GM12872 (cell line): ENCODE measurements at regions not wholly inside any gene's neighbourhood (a gene's known extent, or its start where the extent isn't known, plus 50 kb on each side); places are given as distances from the start of the nearest gene placed in this dataset.

Source experiments
- TF ChIP-seq, protein P1 (sequence below): IDR thresholded peaks from 3 replicates; pipeline ENCODE4 v1.5.1; 2011; ENCODE audit warnings: low read depth, mild to moderate bottlenecking, low read length, moderate library complexity; ENCODE audit not compliant: insufficient read depth

DNA sequence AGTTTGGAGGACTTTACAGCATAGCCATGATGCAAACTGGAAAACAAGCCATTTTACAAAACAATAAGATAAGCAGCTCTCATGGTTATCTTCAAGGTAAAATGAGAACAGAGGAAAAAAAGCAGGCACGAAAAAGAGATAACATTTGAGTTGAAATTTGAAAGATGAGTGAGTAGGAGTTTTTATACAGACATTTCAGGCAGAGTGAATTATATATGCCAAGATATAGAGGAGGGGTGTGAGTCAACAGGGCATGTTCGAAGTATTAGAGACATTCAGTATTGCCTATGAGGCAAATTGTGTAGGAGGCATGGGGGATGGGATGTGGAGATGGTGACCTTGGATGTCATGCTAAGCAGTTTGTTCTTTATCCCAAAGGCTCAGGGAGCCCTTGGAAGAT, 240.5 kb upstream of the MAN1A1 start:
- TF ChIP-seq, protein P1, sequence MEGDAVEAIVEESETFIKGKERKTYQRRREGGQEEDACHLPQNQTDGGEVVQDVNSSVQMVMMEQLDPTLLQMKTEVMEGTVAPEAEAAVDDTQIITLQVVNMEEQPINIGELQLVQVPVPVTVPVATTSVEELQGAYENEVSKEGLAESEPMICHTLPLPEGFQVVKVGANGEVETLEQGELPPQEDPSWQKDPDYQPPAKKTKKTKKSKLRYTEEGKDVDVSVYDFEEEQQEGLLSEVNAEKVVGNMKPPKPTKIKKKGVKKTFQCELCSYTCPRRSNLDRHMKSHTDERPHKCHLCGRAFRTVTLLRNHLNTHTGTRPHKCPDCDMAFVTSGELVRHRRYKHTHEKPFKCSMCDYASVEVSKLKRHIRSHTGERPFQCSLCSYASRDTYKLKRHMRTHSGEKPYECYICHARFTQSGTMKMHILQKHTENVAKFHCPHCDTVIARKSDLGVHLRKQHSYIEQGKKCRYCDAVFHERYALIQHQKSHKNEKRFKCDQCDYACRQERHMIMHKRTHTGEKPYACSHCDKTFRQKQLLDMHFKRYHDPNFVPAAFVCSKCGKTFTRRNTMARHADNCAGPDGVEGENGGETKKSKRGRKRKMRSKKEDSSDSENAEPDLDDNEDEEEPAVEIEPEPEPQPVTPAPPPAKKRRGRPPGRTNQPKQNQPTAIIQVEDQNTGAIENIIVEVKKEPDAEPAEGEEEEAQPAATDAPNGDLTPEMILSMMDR = no peak

DNA sequence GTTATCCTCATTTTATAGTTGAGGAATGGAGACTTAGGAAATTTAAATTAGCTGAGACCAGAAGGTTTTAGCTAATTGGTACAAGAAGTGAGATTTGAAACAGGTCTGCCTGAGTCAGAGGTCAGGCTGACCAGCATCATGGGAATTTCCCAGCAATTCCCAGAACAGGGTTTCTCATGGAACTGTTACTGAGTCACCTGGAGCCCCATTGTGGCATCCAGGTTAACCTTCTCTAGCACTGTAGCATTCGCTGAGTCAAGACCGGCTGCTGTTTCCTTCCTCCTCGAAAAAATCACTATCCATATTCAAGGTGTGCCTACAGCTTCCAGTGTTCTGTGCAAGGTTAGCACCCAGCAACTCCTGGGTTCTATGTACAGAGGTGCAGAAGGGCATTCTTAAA, 238.0 kb upstream of the MAN1A1 start:
- TF ChIP-seq, protein P1 = no peak

DNA sequence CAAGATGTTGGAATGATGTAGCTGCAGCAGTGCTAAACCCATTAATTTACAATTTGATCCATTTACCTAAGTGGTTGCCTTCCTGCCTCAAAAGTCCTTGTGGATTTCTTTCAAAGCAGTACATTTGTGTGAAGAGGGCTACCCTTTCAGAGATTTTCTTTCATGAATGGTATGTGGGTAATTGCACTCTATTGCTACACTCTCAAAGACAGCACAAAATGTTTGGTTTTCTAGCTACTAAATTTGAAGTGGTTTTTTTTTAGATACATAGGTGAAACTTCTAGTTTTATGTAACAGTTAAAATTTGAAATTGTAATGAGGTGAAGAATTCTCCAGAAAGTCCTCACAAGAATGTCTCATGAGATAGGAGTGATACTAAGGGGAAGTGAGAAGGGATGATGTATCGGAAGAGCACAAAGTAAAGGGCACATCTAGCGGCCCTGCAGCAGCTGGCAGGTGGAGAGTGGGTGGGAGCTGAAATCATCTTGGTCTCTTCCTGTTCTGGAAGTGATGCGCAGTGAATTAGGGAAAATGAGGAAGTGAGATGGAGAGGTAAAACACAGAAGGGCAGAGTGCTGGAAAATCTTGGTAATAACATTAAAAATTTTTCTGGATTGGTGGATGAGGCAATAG, 236.8 kb upstream of the MAN1A1 start:
- TF ChIP-seq, protein P1 = no peak

DNA sequence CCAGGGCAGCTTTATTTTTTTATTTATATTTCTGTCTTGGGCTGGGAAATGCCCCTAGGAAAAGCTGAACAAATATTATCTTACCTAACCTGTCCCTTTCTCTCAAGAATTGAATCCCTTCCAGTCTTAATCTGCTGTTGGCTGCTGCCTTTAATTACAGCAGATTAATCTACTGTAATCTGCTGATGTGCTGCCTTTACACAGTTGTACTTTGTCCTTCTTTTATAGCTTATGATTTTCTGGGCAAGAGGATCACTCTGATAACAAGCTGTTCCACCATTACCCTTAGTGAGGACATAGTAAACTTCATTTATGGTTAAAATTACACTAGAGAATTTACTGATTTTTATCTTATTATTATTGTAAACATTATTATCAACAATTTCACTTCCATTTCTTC, 234.5 kb upstream of the MAN1A1 start:
- TF ChIP-seq, protein P1 = no peak

DNA sequence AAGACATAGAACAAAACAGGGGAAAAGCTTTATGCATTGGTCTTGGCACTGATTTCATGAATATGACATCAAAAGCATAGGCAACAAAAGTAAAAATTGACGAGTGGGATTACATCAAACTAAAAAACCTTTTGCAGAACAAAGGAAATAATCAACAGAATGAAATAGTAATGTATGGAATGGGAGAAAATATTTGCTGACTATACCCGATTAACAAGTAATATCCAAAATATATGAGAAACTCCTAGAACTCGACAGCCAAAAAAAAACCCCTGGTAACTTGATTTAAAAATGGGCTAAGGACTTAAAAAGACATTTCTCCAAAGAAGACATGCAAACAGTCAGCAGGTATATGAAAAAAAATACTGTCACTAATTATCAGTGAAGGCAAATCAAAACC, 231.7 kb upstream of the MAN1A1 start:
- TF ChIP-seq, protein P1 = no peak

DNA sequence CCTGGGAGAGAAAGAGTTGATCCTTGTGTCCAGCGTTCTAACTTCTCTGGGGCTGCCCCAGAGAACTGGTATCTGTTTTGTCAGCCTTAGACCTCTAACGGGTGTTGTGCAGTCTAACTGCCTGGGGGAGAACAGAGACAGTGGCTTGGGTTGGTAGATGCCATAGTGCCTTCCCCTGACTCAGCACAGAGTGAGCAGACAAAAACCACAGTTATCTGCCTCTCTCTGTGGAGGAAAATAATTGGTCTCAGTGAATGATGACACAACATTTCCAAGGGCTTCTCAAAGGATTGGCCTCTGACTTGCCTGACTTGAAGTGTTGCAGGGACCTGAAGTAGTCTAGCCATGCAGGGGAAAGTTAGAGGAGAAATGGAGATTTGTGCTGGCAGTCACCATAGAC, 226.2 kb upstream of the MAN1A1 start:
- TF ChIP-seq, protein P1 = no peak

DNA sequence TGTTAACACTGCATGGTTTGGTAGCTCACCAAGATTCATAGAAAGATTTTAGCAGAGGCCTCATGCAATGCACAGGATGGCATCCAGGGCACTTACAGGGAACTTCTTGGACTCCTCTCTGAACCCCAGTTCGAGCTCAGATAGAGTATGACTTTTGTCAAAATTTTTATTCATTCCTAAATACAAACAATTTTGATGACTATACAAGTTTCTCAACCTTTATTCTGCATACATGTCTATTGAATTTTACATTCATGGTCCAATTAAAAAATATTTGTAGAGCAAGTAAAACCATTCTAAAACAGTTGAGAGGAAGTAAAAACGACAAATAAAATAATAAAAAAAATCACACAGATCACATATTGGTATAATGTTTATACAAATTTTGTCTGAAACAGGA, 219.0 kb upstream of the MAN1A1 start:
- TF ChIP-seq, protein P1 = no peak
